Karpas-422 (cell line): ENCODE measurements at regions not wholly inside any gene's neighbourhood (a gene's known extent, or its start where the extent isn't known, plus 50 kb on each side); places are given as distances from the start of the nearest gene placed in this dataset.
"Not testable (repeated sequence)": the region's sequence is repeated elsewhere in the genome, so short reads cannot be mapped to it uniquely, and the experiment has no call there.

ENCODE experiments used
- DNase-seq: peaks from one replicate; pipeline ENCODE4 v3.0.0-alpha.2; 2015
- H2AFZ ChIP-seq: fragments of 200-600 bp; sonication (generic); 2 replicates; pipeline ENCODE4 v1.6.1; 2014; ENCODE audit warnings: antibody characterized with exemption, low read length, mixed read lengths
- H3K27ac ChIP-seq: fragments of 200-600 bp; sonication (generic); 2 replicates; pipeline ENCODE4 v1.5.1; 2014; ENCODE audit warnings: mild to moderate bottlenecking, low read length, moderate library complexity
- H3K27me3 ChIP-seq: fragments of 200-600 bp; sonication (generic); 2 replicates; pipeline ENCODE4 v1.6.1; 2014; ENCODE audit warnings: low read length, mixed read lengths
- H3K36me3 ChIP-seq: fragments of 200-600 bp; sonication (generic); 2 replicates; pipeline ENCODE4 v1.6.1; 2014; ENCODE audit warnings: low read length, mixed read lengths; ENCODE audit not compliant: insufficient read depth
- H3K4me1 ChIP-seq: fragments of 200-600 bp; sonication (generic); 2 replicates; pipeline ENCODE4 v1.6.1; 2014; ENCODE audit warnings: mild to moderate bottlenecking, low read length, mixed read lengths
- H3K4me2 ChIP-seq: fragments of 200-600 bp; sonication (generic); 2 replicates; pipeline ENCODE4 v1.6.1; 2014; ENCODE audit warnings: low read length, low read depth, mild to moderate bottlenecking; ENCODE audit not compliant: poor library complexity, severe bottlenecking
- H3K4me3 ChIP-seq: fragments of 200-600 bp; sonication (generic); 2 replicates; pipeline ENCODE4 v1.5.1; 2014; ENCODE audit warnings: mild to moderate bottlenecking, antibody characterized with exemption, low read length, mixed read lengths
- H3K79me2 ChIP-seq: fragments of 200-600 bp; sonication (generic); 2 replicates; pipeline ENCODE4 v1.6.1; 2014; ENCODE audit warnings: mild to moderate bottlenecking, low read length, mixed read lengths
- H3K9ac ChIP-seq: fragments of 200-600 bp; sonication (generic); 2 replicates; pipeline ENCODE4 v1.6.0; 2014; ENCODE audit warnings: low read length
- H3K9me2 ChIP-seq: fragments of 200-600 bp; sonication (generic), shearing (Covaris generic); replicated peaks from 2 replicates; pipeline ENCODE4 v1.6.0; 2014; ENCODE audit warnings: mild to moderate bottlenecking, low read length, moderate library complexity; ENCODE audit not compliant: insufficient read depth
- H3K9me3 ChIP-seq: fragments of 300-700, 200-600 bp; sonication (generic); 2 replicates; pipeline ENCODE4 v1.6.1; 2014; ENCODE audit warnings: low read length, mixed read lengths
- H4K20me1 ChIP-seq: fragments of 200-600 bp; sonication (generic); 2 replicates; pipeline ENCODE4 v1.6.1; 2014; ENCODE audit warnings: mild to moderate bottlenecking, antibody characterized with exemption, low read length, low read depth; ENCODE audit not compliant: insufficient read depth

GRCh38 chr10:123240776-123241175 lies 86.6 kb downstream of the BUB3 start:
- Histone ChIP-seq H3K4me3 (no peak overlapping the region), H4K20me1 (no peaks in the 10 kb centered on the region), H3K4me1 (no peaks in the 10 kb centered on the region), H3K79me2 (no peaks in the 10 kb centered on the region), H3K27me3 (no peaks in the 10 kb centered on the region), H3K36me3 (no peaks in the 10 kb centered on the region), H3K9me2 (no peaks in the 10 kb centered on the region; the same call in 1 of the 2 replicates), H3K9ac (no peak overlapping the region), H3K27ac (no peak overlapping the region), H3K4me2 (no peak overlapping the region), H3K9me3 (no peaks in the 10 kb centered on the region; the same call in 1 of the 2 replicates), H2AFZ (no peak overlapping the region)
- DNase-seq = no peak

GRCh38 chr10:123241391-123242141 lies 87.4 kb downstream of the BUB3 start:
- no peak overlapping the region for H3K4me3 ChIP-seq
- H3K9ac ChIP-seq = no peak overlapping the region
- H4K20me1 ChIP-seq = no peaks in the 10 kb centered on the region
- DNase-seq = no peak
- no peaks in the 10 kb centered on the region for H3K9me3 ChIP-seq
- H2AFZ ChIP-seq = no peak overlapping the region
- no peaks in the 10 kb centered on the region for H3K79me2 ChIP-seq
- no peaks in the 10 kb centered on the region for H3K36me3 ChIP-seq
- H3K4me2 ChIP-seq = no peak overlapping the region
- H3K9me2 ChIP-seq = no peaks in the 10 kb centered on the region; the same call in 1 of the 2 replicates
- no peaks in the 10 kb centered on the region for H3K27me3 ChIP-seq
- H3K27ac ChIP-seq = no peak overlapping the region
- no peaks in the 10 kb centered on the region for H3K4me1 ChIP-seq

DNA sequence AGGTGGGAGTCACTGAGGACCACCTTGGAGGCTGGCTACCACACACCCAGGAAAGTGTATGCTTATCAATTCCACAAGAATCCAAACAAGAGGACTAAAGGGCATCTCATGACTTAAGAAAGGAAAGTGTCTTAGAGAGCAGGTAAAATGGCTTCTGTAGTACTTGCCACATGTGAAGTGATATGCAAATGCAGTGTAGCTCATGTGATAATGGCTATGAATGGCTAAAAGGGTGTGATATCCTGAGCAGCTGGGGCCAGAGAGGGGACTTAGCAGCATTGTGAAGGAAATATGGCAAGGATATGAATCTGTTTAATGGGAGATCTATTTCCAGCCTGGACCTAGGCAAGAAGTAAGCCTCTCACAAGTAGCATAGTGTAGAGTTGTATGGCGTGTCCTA lies 90.5 kb downstream of the BUB3 start:
- Histone ChIP-seq H3K36me3 (no peaks in the 10 kb centered on the region), H4K20me1 (no peaks in the 10 kb centered on the region), H3K27me3 (no peaks in the 10 kb centered on the region), H3K9me3 (no peaks in the 10 kb centered on the region), H2AFZ (no peak overlapping the region), H3K9ac (no peak overlapping the region), H3K4me1 (no peaks in the 10 kb centered on the region), H3K27ac (no peak overlapping the region), H3K4me2 (no peak overlapping the region), H3K4me3 (no peak overlapping the region), H3K9me2 (no peaks in the 10 kb centered on the region), H3K79me2 (no peaks in the 10 kb centered on the region)
- no peak for DNase-seq

DNA sequence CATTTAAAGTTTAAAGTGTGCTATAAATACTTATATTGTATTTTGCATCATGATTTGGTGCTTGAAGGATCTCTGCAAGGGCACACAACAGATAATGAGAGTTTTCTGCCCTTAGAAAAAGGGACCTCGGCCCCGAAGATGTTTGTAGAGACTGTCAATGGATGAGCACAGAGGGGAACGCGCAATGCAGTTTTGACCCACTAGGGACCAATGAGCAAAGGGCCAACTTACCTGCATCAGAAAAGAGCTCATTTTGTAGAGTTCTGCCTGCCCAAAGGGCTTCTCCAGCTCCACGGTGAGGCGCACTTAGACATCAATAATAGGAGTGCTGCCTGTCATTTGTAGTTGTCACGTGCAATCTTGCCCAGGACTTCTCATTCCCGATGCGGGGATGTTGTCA lies 91.1 kb downstream of the BUB3 start:
- H3K27me3 ChIP-seq = no peaks in the 10 kb centered on the region
- no peaks in the 10 kb centered on the region for H4K20me1 ChIP-seq
- no peak overlapping the region for H3K4me3 ChIP-seq
- no peaks in the 10 kb centered on the region for H3K9me3 ChIP-seq
- H3K27ac ChIP-seq = no peak overlapping the region
- no peak overlapping the region for H3K9ac ChIP-seq
- no peaks in the 10 kb centered on the region for H3K4me1 ChIP-seq
- no peak for DNase-seq
- H3K36me3 ChIP-seq = no peaks in the 10 kb centered on the region
- H3K79me2 ChIP-seq = no peaks in the 10 kb centered on the region
- no peak overlapping the region for H2AFZ ChIP-seq
- H3K4me2 ChIP-seq = no peak overlapping the region
- H3K9me2 ChIP-seq = no peaks in the 10 kb centered on the region

GRCh38 chr10:123249894-123250293 lies 95.7 kb downstream of the BUB3 start:
- H3K79me2 ChIP-seq = no peaks in the 10 kb centered on the region
- peaks cover 4% of the 10 kb centered on the region; the same call in 1 of the 2 replicates for H3K4me1 ChIP-seq
- H3K4me3 ChIP-seq = no peak overlapping the region
- no peak overlapping the region for H2AFZ ChIP-seq
- H4K20me1 ChIP-seq = no peaks in the 10 kb centered on the region
- no peaks in the 10 kb centered on the region for H3K27me3 ChIP-seq
- no peak overlapping the region for H3K9ac ChIP-seq
- no peaks in the 10 kb centered on the region for H3K36me3 ChIP-seq
- no peak overlapping the region for H3K4me2 ChIP-seq
- DNase-seq = no peak
- H3K9me3 ChIP-seq = peaks cover 7% of the 10 kb centered on the region; the same call in 1 of the 2 replicates
- no peak overlapping the region for H3K27ac ChIP-seq
- H3K9me2 ChIP-seq = no peaks in the 10 kb centered on the region

GRCh38 chr10:123250640-123251039 lies 96.4 kb downstream of the BUB3 start:
- Histone ChIP-seq H2AFZ (no peak overlapping the region), H3K9me2 (no peaks in the 10 kb centered on the region), H3K9me3 (peaks cover 10% of the 10 kb centered on the region; the same call in 1 of the 2 replicates), H3K4me1 (peaks cover 4% of the 10 kb centered on the region; the same call in 1 of the 2 replicates), H3K4me3 (no peak overlapping the region), H3K9ac (no peak overlapping the region), H3K79me2 (no peaks in the 10 kb centered on the region), H3K4me2 (no peak overlapping the region), H3K36me3 (no peaks in the 10 kb centered on the region), H4K20me1 (no peaks in the 10 kb centered on the region), H3K27ac (no peak overlapping the region), H3K27me3 (no peaks in the 10 kb centered on the region)
- DNase-seq = no peak

DNA sequence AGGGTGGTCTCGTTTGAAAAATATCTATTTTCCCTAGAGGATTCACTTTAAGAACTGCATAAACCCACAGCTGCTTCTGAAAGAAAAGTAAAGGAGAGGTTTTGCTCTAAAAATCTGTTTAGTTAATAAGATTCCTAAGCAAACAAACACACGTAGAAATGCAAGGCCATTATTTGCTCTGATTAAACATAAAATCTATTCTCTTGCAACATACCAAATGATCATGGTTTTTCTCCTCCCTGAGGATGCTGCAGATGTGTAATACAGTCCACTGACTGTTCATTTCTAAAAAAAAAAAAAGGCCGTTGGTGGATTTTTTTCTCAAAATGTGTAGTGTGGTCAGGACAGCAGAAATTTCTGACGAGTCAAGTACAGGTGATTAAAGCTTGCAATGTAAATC lies 98.6 kb downstream of the BUB3 start:
- no peak overlapping the region for H3K27ac ChIP-seq
- no peaks in the 10 kb centered on the region for H3K79me2 ChIP-seq
- no peak overlapping the region for H3K4me3 ChIP-seq
- H3K36me3 ChIP-seq = no peaks in the 10 kb centered on the region
- H3K4me2 ChIP-seq = no peak overlapping the region
- H4K20me1 ChIP-seq = no peaks in the 10 kb centered on the region
- H3K27me3 ChIP-seq = no peaks in the 10 kb centered on the region
- peaks cover 10% of the 10 kb centered on the region; the same call in 1 of the 2 replicates for H3K9me3 ChIP-seq
- H3K9ac ChIP-seq = no peak overlapping the region
- H2AFZ ChIP-seq = no peak overlapping the region
- no peak for DNase-seq
- H3K4me1 ChIP-seq = peaks cover 4% of the 10 kb centered on the region; the same call in 1 of the 2 replicates
- H3K9me2 ChIP-seq = no peaks in the 10 kb centered on the region

GRCh38 chr10:123254343-123254742 lies 100.1 kb downstream of the BUB3 start:
- not testable (repeated sequence) for H3K27ac ChIP-seq, H3K79me2 ChIP-seq, H4K20me1 ChIP-seq, H3K4me1 ChIP-seq, DNase-seq, H3K9me2 ChIP-seq, H3K9ac ChIP-seq, H3K27me3 ChIP-seq, H3K4me2 ChIP-seq, H3K4me3 ChIP-seq, H3K36me3 ChIP-seq, H2AFZ ChIP-seq
- peaks cover 10% of the 10 kb centered on the region; the same call in 1 of the 2 replicates for H3K9me3 ChIP-seq
